B cell (primary cell): ENCODE measurements at regions not wholly inside any gene's neighbourhood (a gene's known extent, or its start where the extent isn't known, plus 50 kb on each side); places are given as distances from the start of the nearest gene placed in this dataset.

Source experiments
- ATAC-seq: fragments of 200-7000 bp; cut with Tn5 transposase; one replicate; pipeline ENCODE4 v1.10.0; 2021; ENCODE audit warnings: low read depth, mild to moderate bottlenecking, moderate number of reproducible peaks, moderate library complexity
- CTCF ChIA-PET: fragments of 350-600 bp; sonication (Branson Sonifier 250); formaldehyde crosslinking; loops from one replicate; lab custom pipeline; 2021; ENCODE audit warnings: antibody characterized with exemption, inconsistent platforms; lab: Charles Lee
- POLR2A ChIA-PET: fragments of 350-600 bp; sonication (Branson Sonifier 250); formaldehyde crosslinking; loops from one replicate; lab custom pipeline; 2021; ENCODE audit warnings: antibody characterized with exemption; lab: Charles Lee
- DNase-seq: peaks from one replicate; pipeline ENCODE4 v3.0.0; 2013
- H2AFZ ChIP-seq: 2 replicates; pipeline ENCODE4 v1.6.1; 2012; ENCODE audit warnings: mild to moderate bottlenecking, low read depth, low read length; ENCODE audit not compliant: insufficient read depth, poor library complexity, severe bottlenecking
- H3K27ac ChIP-seq, 2 donors: 1 replicate in 1 of 2; 2 replicates in 1 of 2; pipeline ENCODE4 v1.5.1; 2012 to 2013; ENCODE audit warnings: low read length in 2 of 2, mild to moderate bottlenecking in 2 of 2, moderate library complexity in 1 of 2
- H3K27me3 ChIP-seq, 4 experiments: fragments of 200-600 bp in 1 of 4; sonication (generic) in 1 of 4; replicated peaks in 1 of 4; 1 replicate in 2 of 4; 2 replicates in 2 of 4; pipeline versions ENCODE4 v1.6.1 to v1.7.0; 2013 to 2016; ENCODE audit warnings: low read length in 3 of 4, mild to moderate bottlenecking in 2 of 4, mixed read lengths in 1 of 4, moderate library complexity in 1 of 4; ENCODE audit not compliant: insufficient read depth in 4 of 4, control insufficient read depth in 3 of 4; ENCODE audit errors: control extremely low read depth in 1 of 4
- H3K36me3 ChIP-seq, 2 experiments: replicated peaks in 1 of 2; 1 replicate in 1 of 2; 2 replicates in 1 of 2; pipeline versions ENCODE4 v1.6.1 to v1.7.1; 2013; ENCODE audit warnings: low read length in 1 of 2; ENCODE audit not compliant: insufficient read depth in 2 of 2, control insufficient read depth in 1 of 2; ENCODE audit errors: control extremely low read depth in 1 of 2, extremely low read depth in 1 of 2
- H3K4me1 ChIP-seq, 2 donors: fragments of 200-600 bp in 1 of 2; sonication (generic) in 1 of 2; 1 replicate in 1 of 2; 2 replicates in 1 of 2; pipeline versions ENCODE4 v1.5.1 to v1.6.1; 2013 to 2017; ENCODE audit warnings: low read length in 2 of 2; ENCODE audit not compliant: control insufficient read depth in 2 of 2, insufficient read depth in 2 of 2
- H3K4me2 ChIP-seq: replicated peaks from 2 replicates; pipeline ENCODE3; 2012; ENCODE audit warnings: mild to moderate bottlenecking, low read depth, low read length; ENCODE audit not compliant: poor library complexity, severe bottlenecking
- H3K4me3 ChIP-seq, 5 experiments: fragments of 200-600 bp in 1 of 5; sonication (generic) in 1 of 5; 1 replicate in 3 of 5; 2 replicates in 2 of 5; pipeline versions ENCODE4 v1.5.1 to v1.7.0; 2011 to 2016; ENCODE audit warnings: low read length in 4 of 5, mild to moderate bottlenecking in 4 of 5, low read depth in 2 of 5, control low read depth in 1 of 5, moderate library complexity in 1 of 5; ENCODE audit not compliant: insufficient read depth in 1 of 5; ENCODE audit errors: control extremely low read depth in 1 of 5, extremely low read depth in 1 of 5
- H3K79me2 ChIP-seq: fragments of 200-600 bp; sonication (generic); one replicate; pipeline ENCODE4 v1.6.0; 2016; ENCODE audit warnings: low read length; ENCODE audit not compliant: control insufficient read depth, insufficient read depth
- H3K9ac ChIP-seq: fragments of 200-600 bp; sonication (generic); 2 replicates; pipeline ENCODE4 v1.6.1; 2017; ENCODE audit warnings: mild to moderate bottlenecking, low read length, moderate library complexity
- H3K9me3 ChIP-seq, 3 donors: one replicate each; pipeline versions ENCODE4 v1.6.1 to v1.7.1; 2013; ENCODE audit warnings: low read length in 2 of 3; ENCODE audit not compliant: control insufficient read depth in 2 of 3, insufficient read depth in 1 of 3; ENCODE audit errors: control extremely low read depth in 1 of 3
- H4K20me1 ChIP-seq: 2 replicates; pipeline ENCODE4 v1.6.0; 2012; ENCODE audit warnings: mild to moderate bottlenecking, low read length; ENCODE audit not compliant: insufficient read depth, control insufficient read depth, poor library complexity, severe bottlenecking
- H3K27ac Mint-ChIP-seq: one replicate; pipeline ENCODE4 v1.8.0; 2021; ENCODE audit warnings: mixed read lengths
- H3K27me3 Mint-ChIP-seq: one replicate; pipeline ENCODE4 v1.8.0; 2021; ENCODE audit warnings: mixed read lengths
- H3K4me1 Mint-ChIP-seq: one replicate; pipeline ENCODE4 v1.8.0; 2021; ENCODE audit warnings: mixed read lengths
- H3K4me3 Mint-ChIP-seq: one replicate; pipeline ENCODE4 v1.8.0; 2021; ENCODE audit warnings: mixed read lengths
- H3K9me3 Mint-ChIP-seq: one replicate; pipeline ENCODE4 v1.8.0; 2022; ENCODE audit warnings: mixed read lengths; ENCODE audit not compliant: insufficient read depth
- EZH2 ChIP-seq: IDR thresholded peaks from 2 replicates; pipeline ENCODE4 v1.6.1; 2012; ENCODE audit warnings: borderline replicate concordance, low read depth, mild to moderate bottlenecking, moderate library complexity, low read length; ENCODE audit not compliant: insufficient read depth, poor library complexity, severe bottlenecking
- WGBS: methylation state at CpG from one replicate; pipeline ENCODE4 v1.1.5; 2013; ENCODE audit warnings: missing lambda C conversion rate; ENCODE audit not compliant: insufficient coverage; 5-methylcytosine and 5-hydroxymethylcytosine counted together
- intact Hi-C: fragments of 100-400 bp; cut with micrococcal nuclease; formaldehyde crosslinking; loops from one replicate; pipeline ENCODE4 v1.10.0; 2022
- TF ChIP-seq, protein P1 (sequence below): fragments of 200-600 bp; IDR thresholded peaks from one replicate; pipeline ENCODE4 v1.8.0; 2022; ENCODE audit warnings: antibody characterized with exemption, mild to moderate bottlenecking

DNA sequence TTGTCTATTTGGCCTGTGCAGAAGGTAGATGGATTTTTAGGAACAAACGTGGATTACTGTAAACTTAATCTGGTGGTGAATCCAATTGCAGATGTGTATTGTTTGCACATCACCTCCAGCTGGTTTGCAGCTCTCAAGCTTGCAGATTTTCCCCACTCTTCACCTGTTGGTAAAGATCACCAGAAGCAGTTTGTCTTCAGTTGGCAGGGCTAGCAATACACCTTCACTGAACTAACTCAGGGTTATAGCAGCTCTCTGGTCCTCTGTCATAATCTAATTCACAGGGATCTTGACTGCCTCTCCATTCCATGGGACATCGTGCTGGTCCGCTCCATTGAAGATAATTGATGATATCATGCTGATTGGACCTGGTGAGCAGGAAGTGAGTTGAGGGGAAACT, 181.5 kb downstream of the VAPA start:
- Histone ChIP-seq H3K9ac (no peak overlapping the region), H3K27me3 (peaks cover 0 to 6% (median 0%) of the 10 kb centered on the region in 4 experiments), H3K36me3 (no peaks in the 10 kb centered on the region), H3K9me3 (no peaks in the 10 kb centered on the region), H3K79me2 (no peaks in the 10 kb centered on the region), H4K20me1 (no peaks in the 10 kb centered on the region), H3K4me3 (no peak overlapping the region), H3K4me1 (no peaks in the 10 kb centered on the region), H3K4me2 (no peak overlapping the region), H2AFZ (no peak overlapping the region), H3K27ac (no peak overlapping the region)
- no peaks in the 10 kb centered on the region for H3K9me3 Mint-ChIP-seq
- ChIA-PET POLR2A (no interaction called here), CTCF (no interaction called here)
- ATAC-seq (no peak), DNase-seq (no peak)
- no peak overlapping the region for H3K27ac Mint-ChIP-seq
- H3K4me1 Mint-ChIP-seq, result no peaks in the 10 kb centered on the region
- intact Hi-C loops, result no loop called here
- 100% methylated on average over 2 of the region's 3 CpGs for WGBS
- H3K27me3 Mint-ChIP-seq, result peaks cover 6% of the 10 kb centered on the region
- TF ChIP-seq EZH2, result no peak
- H3K4me3 Mint-ChIP-seq, result no peak overlapping the region

DNA sequence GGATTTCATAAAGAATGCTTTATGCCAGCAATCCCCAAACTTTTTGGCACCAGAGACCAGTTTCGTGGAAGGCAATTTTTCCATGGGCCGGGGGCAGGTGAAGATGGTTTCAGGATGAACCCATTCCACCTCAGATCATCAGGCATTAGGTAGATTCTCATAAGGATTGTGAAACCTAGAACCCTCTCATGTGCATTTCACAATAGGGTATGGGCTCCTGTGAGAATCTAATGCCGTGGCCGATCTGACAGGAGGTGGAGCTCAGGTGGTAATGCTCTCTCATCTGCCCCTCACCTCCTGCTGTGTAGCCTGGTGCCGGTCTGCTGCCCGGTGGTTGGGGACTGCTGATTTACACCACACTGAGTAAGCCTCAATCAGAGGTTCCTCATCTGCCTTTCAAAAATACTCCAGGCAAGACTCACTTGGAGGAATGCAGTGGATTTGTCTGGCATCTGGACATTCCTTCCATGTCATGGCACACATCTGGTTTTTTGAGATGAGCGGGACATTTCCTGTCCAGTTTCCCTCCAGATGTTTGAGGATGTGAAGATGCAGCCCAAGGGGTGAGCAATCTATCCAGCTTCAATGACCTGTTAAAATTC, 185.8 kb downstream of the VAPA start:
- DNase-seq, result no peak
- H3K9me3 ChIP-seq, result no peaks in the 10 kb centered on the region
- H3K4me1 ChIP-seq, result no peaks in the 10 kb centered on the region
- WGBS, result 94% methylated on average over 3 of the region's 7 CpGs
- H4K20me1 ChIP-seq, result no peaks in the 10 kb centered on the region
- H3K27ac ChIP-seq, result no peak overlapping the region
- H3K27ac Mint-ChIP-seq, result no peak overlapping the region
- H3K4me1 Mint-ChIP-seq, result no peaks in the 10 kb centered on the region
- no peak overlapping the region for H3K4me3 ChIP-seq
- no peak overlapping the region for H2AFZ ChIP-seq
- H3K79me2 ChIP-seq, result no peaks in the 10 kb centered on the region
- H3K9ac ChIP-seq, result no peak overlapping the region
- H3K4me3 Mint-ChIP-seq, result no peak overlapping the region
- no peaks in the 10 kb centered on the region for H3K36me3 ChIP-seq
- CTCF ChIA-PET, result no interaction called here
- intact Hi-C loops, result no loop called here
- ATAC-seq, result no peak
- no peak overlapping the region for H3K4me2 ChIP-seq
- no peaks in the 10 kb centered on the region for H3K9me3 Mint-ChIP-seq
- peaks cover 0 to 6% (median 0%) of the 10 kb centered on the region in 4 experiments for H3K27me3 ChIP-seq
- POLR2A ChIA-PET, result no interaction called here
- peaks cover 8% of the 10 kb centered on the region for H3K27me3 Mint-ChIP-seq
- TF ChIP-seq, protein P1, sequence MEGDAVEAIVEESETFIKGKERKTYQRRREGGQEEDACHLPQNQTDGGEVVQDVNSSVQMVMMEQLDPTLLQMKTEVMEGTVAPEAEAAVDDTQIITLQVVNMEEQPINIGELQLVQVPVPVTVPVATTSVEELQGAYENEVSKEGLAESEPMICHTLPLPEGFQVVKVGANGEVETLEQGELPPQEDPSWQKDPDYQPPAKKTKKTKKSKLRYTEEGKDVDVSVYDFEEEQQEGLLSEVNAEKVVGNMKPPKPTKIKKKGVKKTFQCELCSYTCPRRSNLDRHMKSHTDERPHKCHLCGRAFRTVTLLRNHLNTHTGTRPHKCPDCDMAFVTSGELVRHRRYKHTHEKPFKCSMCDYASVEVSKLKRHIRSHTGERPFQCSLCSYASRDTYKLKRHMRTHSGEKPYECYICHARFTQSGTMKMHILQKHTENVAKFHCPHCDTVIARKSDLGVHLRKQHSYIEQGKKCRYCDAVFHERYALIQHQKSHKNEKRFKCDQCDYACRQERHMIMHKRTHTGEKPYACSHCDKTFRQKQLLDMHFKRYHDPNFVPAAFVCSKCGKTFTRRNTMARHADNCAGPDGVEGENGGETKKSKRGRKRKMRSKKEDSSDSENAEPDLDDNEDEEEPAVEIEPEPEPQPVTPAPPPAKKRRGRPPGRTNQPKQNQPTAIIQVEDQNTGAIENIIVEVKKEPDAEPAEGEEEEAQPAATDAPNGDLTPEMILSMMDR, result no peak
- no peak for TF ChIP-seq EZH2
